HepG2 (cell line): ENCODE measurements at regions not wholly inside any gene's neighbourhood (a gene's known extent, or its start where the extent isn't known, plus 50 kb on each side); places are given as distances from the start of the nearest gene placed in this dataset.

Source experiments
- ATAC-seq: fragments of 200-7000 bp; cut with Tn5 transposase; 3 replicates; pipeline ENCODE4 v1.9.1; 2020; ENCODE audit warnings: mild to moderate bottlenecking, moderate library complexity
- BruUV-seq: library from RNA; stranded (reverse); fragments of 400-500 nt; replicated peaks from 2 replicates; lab custom pipeline; 2021; lab: Mats Ljungman, UMichigan
- CTCF ChIA-PET: fragments of 300-600 bp; formaldehyde crosslinking; extraction: SDS; loops from one replicate; lab custom pipeline; 2021; ENCODE audit warnings: low total read pairs, inconsistent platforms, low intra/inter-chr PET ratio; lab: Yijun Ruan, JAX
- POLR2A ChIA-PET: fragments of 350-600 bp; sonication (Branson Sonifier 250); formaldehyde crosslinking; loops from one replicate; lab custom pipeline; 2020; ENCODE audit warnings: antibody characterized with exemption, inconsistent platforms; lab: Yijun Ruan, JAX
- DNase-seq: peaks from one replicate; pipeline ENCODE4 v3.0.0-alpha.2; 2015; ENCODE audit warnings: low spot score
- FAIRE-seq: peaks from 3 replicates; lab custom pipeline; 2011; peaks lifted over from hg19 to GRCh38; lab: Jason Lieb, UNC
- H2AFZ ChIP-seq: one replicate; pipeline ENCODE4 v1.6.1; 2011; ENCODE audit warnings: low read length, inconsistent platforms
- H3K27ac ChIP-seq: fragments of 300-600 bp; 3 replicates; pipeline ENCODE4 v1.8.0; 2011; ENCODE audit warnings: mixed run types, mild to moderate bottlenecking, mixed read lengths, low read length, inconsistent platforms; ENCODE audit not compliant: insufficient read depth; ENCODE audit errors: extremely low read length
- H3K27me3 ChIP-seq, 2 experiments: fragments of 200-600 bp in 1 of 2; 2 replicates in 1 of 2; 3 replicates in 1 of 2; pipeline versions ENCODE4 v1.6.0 to v1.8.0; 2011; ENCODE audit warnings: low read length in 2 of 2, mild to moderate bottlenecking in 2 of 2, moderate library complexity in 2 of 2, inconsistent platforms in 1 of 2; ENCODE audit not compliant: insufficient read depth in 2 of 2, control insufficient read depth in 1 of 2
- H3K36me3 ChIP-seq, 2 experiments: fragments of 200-600 bp in 1 of 2; replicated peaks in 1 of 2; 2 replicates in 1 of 2; 3 replicates in 1 of 2; pipeline versions ENCODE4 v1.5.1 to v1.8.0; 2011; ENCODE audit warnings: low read length in 2 of 2, inconsistent platforms in 1 of 2; ENCODE audit not compliant: insufficient read depth in 2 of 2, control insufficient read depth in 1 of 2
- H3K4me1 ChIP-seq: 2 replicates; pipeline ENCODE4 v1.5.1; 2012; ENCODE audit warnings: low read length, inconsistent platforms; ENCODE audit not compliant: insufficient read depth
- H3K4me2 ChIP-seq: 2 replicates; pipeline ENCODE4 v1.6.0; 2011; ENCODE audit warnings: low read depth, low read length, inconsistent platforms
- H3K4me3 ChIP-seq, 3 experiments: fragments of 200-600 bp in 1 of 3; sonication (generic), shearing (Covaris generic) in 1 of 3; replicated peaks in 1 of 3; 2 replicates each; pipeline ENCODE4 v1.5.1; 2011 to 2016; ENCODE audit warnings: low read length in 3 of 3, inconsistent platforms in 2 of 3, low read depth in 2 of 3, mild to moderate bottlenecking in 2 of 3, control low read depth in 1 of 3, mixed read lengths in 1 of 3; ENCODE audit not compliant: insufficient read depth in 1 of 3
- H3K79me2 ChIP-seq: one replicate; pipeline ENCODE4 v1.6.1; 2011; ENCODE audit warnings: low read length, inconsistent platforms; ENCODE audit not compliant: insufficient read depth
- H3K9ac ChIP-seq: 2 replicates; pipeline ENCODE4 v1.6.0; 2011; ENCODE audit warnings: mild to moderate bottlenecking, low read depth, low read length, inconsistent platforms; ENCODE audit not compliant: insufficient read depth
- H3K9me3 ChIP-seq: 2 replicates; pipeline ENCODE4 v1.5.1; 2012; ENCODE audit warnings: mild to moderate bottlenecking, low read length
- H4K20me1 ChIP-seq: 2 replicates; pipeline ENCODE4 v1.6.0; 2011; ENCODE audit warnings: inconsistent platforms, mild to moderate bottlenecking, low read length, moderate library complexity; ENCODE audit not compliant: insufficient read depth
- ARNT2 ChIP-seq: sonication (generic); formaldehyde crosslinking; IDR thresholded peaks from 2 replicates; pipeline ENCODE4 v1.8.0; 2022; ENCODE audit warnings: mild to moderate bottlenecking, low read depth, missing genetic modification reagents, moderate library complexity
- CENPT ChIP-seq: sonication (generic); formaldehyde crosslinking; IDR thresholded peaks from 2 replicates; pipeline ENCODE4 v1.8.0; 2022; ENCODE audit warnings: low read depth, mild to moderate bottlenecking, moderate library complexity, missing genetic modification reagents
- CHCHD3 ChIP-seq: sonication (generic); formaldehyde crosslinking; IDR thresholded peaks from 2 replicates; pipeline ENCODE4 v1.8.0; 2022; ENCODE audit warnings: mild to moderate bottlenecking, missing genetic modification reagents, moderate library complexity
- CREBL2 ChIP-seq: sonication (generic); formaldehyde crosslinking; IDR thresholded peaks from 2 replicates; pipeline ENCODE4 v1.8.1; 2023; ENCODE audit warnings: missing genetic modification reagents, mild to moderate bottlenecking, borderline replicate concordance
- DR1 ChIP-seq: sonication (generic); formaldehyde crosslinking; IDR thresholded peaks from 2 replicates; pipeline ENCODE4 v1.8.0; 2021; ENCODE audit warnings: mild to moderate bottlenecking, missing genetic modification reagents, inconsistent platforms
- ELF1 ChIP-seq: sonication (generic); formaldehyde crosslinking; IDR thresholded peaks from 2 replicates; pipeline ENCODE4 v1.4.0; 2020; ENCODE audit warnings: missing genetic modification reagents
- IRX3 ChIP-seq: sonication (generic); formaldehyde crosslinking; IDR thresholded peaks from 2 replicates; pipeline ENCODE4 v1.8.1; 2023; ENCODE audit warnings: mild to moderate bottlenecking, low read depth, missing genetic modification reagents, borderline replicate concordance
- MAZ ChIP-seq, 2 experiments: sonication (generic) in 1 of 2; formaldehyde crosslinking in 1 of 2; IDR thresholded peaks; 2 replicates each; pipeline versions ENCODE4 v1.5.0 to v1.6.1; 2012 to 2020; ENCODE audit warnings: low read depth in 2 of 2, mild to moderate bottlenecking in 2 of 2, borderline replicate concordance in 1 of 2, improper control_type of control experiment in 1 of 2, low read length in 1 of 2, missing genetic modification reagents in 1 of 2, moderate library complexity in 1 of 2
- PBX2 ChIP-seq: IDR thresholded peaks from 2 replicates; pipeline ENCODE4 v1.6.1; 2016; ENCODE audit warnings: control low read depth
- RFX1 ChIP-seq: fragments of 450-650 bp; IDR thresholded peaks from 2 replicates; pipeline ENCODE4 v1.6.1; 2017
- ZNF230 ChIP-seq: sonication (generic); formaldehyde crosslinking; IDR thresholded peaks from 2 replicates; pipeline ENCODE4 v1.4.0; 2020; ENCODE audit warnings: mild to moderate bottlenecking, missing genetic modification reagents
- ZNF280D ChIP-seq: sonication (generic); formaldehyde crosslinking; IDR thresholded peaks from 2 replicates; pipeline ENCODE4 v1.5.1; 2020; ENCODE audit warnings: mild to moderate bottlenecking, missing genetic modification reagents
- ZNF343 ChIP-seq: sonication (generic); formaldehyde crosslinking; IDR thresholded peaks from 2 replicates; pipeline ENCODE4 v1.4.0; 2020; ENCODE audit warnings: mild to moderate bottlenecking, missing genetic modification reagents
- ZNF44 ChIP-seq: sonication (generic); formaldehyde crosslinking; IDR thresholded peaks from 2 replicates; pipeline ENCODE4 v1.5.1; 2020; ENCODE audit warnings: mild to moderate bottlenecking, missing genetic modification reagents
- ZNF564 ChIP-seq: sonication (generic); formaldehyde crosslinking; IDR thresholded peaks from 2 replicates; pipeline ENCODE4 v1.8.1; 2023; ENCODE audit warnings: mild to moderate bottlenecking, missing genetic modification reagents
- ZNF709 ChIP-seq: sonication (generic); formaldehyde crosslinking; IDR thresholded peaks from 2 replicates; pipeline ENCODE4 v1.5.0; 2020; ENCODE audit warnings: mild to moderate bottlenecking, missing genetic modification reagents
- in situ Hi-C: cut with HindIII; loops from 2 replicates; pipeline ENCODE4 v1.10.0; 2017; ENCODE audit warnings: low pct_unique_long_range_greater_than_20kb; ENCODE audit not compliant: extremely low pct_ligation_motif_present
- intact Hi-C: fragments of 100-400 bp; cut with micrococcal nuclease; formaldehyde crosslinking; loops from one replicate; pipeline ENCODE4 v1.10.0; 2022; ENCODE audit not compliant: unreplicated experiment
- TF ChIP-seq, protein P1 (sequence below): sonication (generic); formaldehyde crosslinking; IDR thresholded peaks from 2 replicates; pipeline ENCODE4 v1.5.0; 2020; ENCODE audit warnings: missing genetic modification reagents, mild to moderate bottlenecking, borderline replicate concordance
- TF ChIP-seq, protein P2 (sequence below): sonication (generic); formaldehyde crosslinking; IDR thresholded peaks from 2 replicates; pipeline ENCODE4 v1.4.0; 2020; ENCODE audit warnings: mild to moderate bottlenecking, missing genetic modification reagents

GRCh38 chr7:41199136-41199535 lies 503.8 kb downstream of the INHBA start (continued):
- TF ChIP-seq PBX2: no peak
- TF ChIP-seq ARNT2: no peak
- no peak for TF ChIP-seq CHCHD3 (CRISPR knock-in tag)
- no peak for TF ChIP-seq CREBL2
- TF ChIP-seq DR1: no peak
- TF ChIP-seq RFX1: no peak
- TF ChIP-seq, all 625 proteins: peak for 0

DNA sequence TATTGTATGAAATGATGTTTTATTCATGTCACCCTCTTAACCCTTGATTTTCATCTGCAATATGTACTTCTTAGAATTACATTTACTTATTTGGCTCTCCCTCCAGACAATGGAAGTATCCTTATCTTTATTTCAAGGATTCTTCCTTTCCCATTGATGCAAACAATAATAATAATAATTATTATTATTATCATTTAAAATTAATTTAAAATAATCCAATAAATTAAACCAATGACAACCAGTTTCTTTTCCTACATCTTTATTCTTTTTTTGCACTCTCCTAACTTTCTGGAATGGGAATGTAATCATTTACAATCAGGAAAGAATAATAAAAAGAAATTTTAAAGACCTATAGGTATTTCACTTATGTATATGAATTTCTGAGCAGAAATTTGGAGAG lies 504.4 kb downstream of the INHBA start:
- no peak overlapping the region for H3K4me3 ChIP-seq
- ATAC-seq: no peak
- no peaks in the 10 kb centered on the region for H3K4me1 ChIP-seq
- CTCF ChIA-PET: no interaction called here
- in situ Hi-C loops (no loop called here), intact Hi-C loops (no loop called here)
- no peaks in the 10 kb centered on the region for H4K20me1 ChIP-seq
- no peak overlapping the region for H2AFZ ChIP-seq
- H3K36me3 ChIP-seq: no peaks in the 10 kb centered on the region
- H3K27ac ChIP-seq: no peak overlapping the region
- H3K9me3 ChIP-seq: no peaks in the 10 kb centered on the region
- POLR2A ChIA-PET: no interaction called here
- no peaks in the 10 kb centered on the region for H3K27me3 ChIP-seq
- H3K79me2 ChIP-seq: no peaks in the 10 kb centered on the region
- no peak for FAIRE-seq
- H3K4me2 ChIP-seq: no peak overlapping the region
- no peak for DNase-seq
- no peak overlapping the region for H3K9ac ChIP-seq
- BruUV-seq: no TSS peak
- TF ChIP-seq ZNF44 (no peak), ZNF709 (CRISPR knock-in tag) (no peak), ZNF280D (CRISPR knock-in tag) (no peak), ZNF230 (no peak), ELF1 (CRISPR knock-in tag) (no peak), CENPT (CRISPR knock-in tag) (no peak), IRX3 (CRISPR knock-in tag) (no peak), MAZ (IDR thresholded peaks at IDR 0.05; ENCODE audit: borderline replicate concordance, low read depth, low read length) (no peak), MAZ (CRISPR knock-in tag; IDR thresholded peaks at IDR 0.05; ENCODE audit: low read depth) (no peak), ZNF343 (CRISPR knock-in tag) (no peak), ZNF564 (no peak)
- TF ChIP-seq, protein P1, sequence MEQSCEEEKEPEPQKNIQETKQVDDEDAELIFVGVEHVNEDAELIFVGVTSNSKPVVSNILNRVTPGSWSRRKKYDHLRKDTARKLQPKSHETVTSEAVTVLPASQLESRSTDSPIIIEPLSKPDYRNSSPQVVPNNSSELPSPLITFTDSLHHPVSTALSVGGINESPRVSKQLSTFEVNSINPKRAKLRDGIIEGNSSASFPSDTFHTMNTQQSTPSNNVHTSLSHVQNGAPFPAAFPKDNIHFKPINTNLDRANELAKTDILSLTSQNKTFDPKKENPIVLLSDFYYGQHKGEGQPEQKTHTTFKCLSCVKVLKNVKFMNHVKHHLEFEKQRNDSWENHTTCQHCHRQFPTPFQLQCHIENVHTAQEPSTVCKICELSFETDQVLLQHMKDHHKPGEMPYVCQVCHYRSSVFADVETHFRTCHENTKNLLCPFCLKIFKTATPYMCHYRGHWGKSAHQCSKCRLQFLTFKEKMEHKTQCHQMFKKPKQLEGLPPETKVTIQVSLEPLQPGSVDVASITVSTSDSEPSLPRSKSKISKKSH (CRISPR knock-in tag): no peak
- TF ChIP-seq, protein P2, sequence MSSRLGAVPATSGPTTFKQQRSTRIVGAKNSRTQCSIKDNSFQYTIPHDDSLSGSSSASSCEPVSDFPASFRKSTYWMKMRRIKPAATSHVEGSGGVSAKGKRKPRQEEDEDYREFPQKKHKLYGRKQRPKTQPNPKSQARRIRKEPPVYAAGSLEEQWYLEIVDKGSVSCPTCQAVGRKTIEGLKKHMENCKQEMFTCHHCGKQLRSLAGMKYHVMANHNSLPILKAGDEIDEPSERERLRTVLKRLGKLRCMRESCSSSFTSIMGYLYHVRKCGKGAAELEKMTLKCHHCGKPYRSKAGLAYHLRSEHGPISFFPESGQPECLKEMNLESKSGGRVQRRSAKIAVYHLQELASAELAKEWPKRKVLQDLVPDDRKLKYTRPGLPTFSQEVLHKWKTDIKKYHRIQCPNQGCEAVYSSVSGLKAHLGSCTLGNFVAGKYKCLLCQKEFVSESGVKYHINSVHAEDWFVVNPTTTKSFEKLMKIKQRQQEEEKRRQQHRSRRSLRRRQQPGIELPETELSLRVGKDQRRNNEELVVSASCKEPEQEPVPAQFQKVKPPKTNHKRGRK (CRISPR knock-in tag): no peak
